GM12878 (cell line): ENCODE measurements at regions not wholly inside any gene's neighbourhood (a gene's known extent, or its start where the extent isn't known, plus 50 kb on each side); places are given as distances from the start of the nearest gene placed in this dataset.

ENCODE experiments used
- ATAC-seq: fragments of 200-7000 bp; cut with Tn5 transposase; 3 replicates; pipeline ENCODE4 v1.9.1; 2020; ENCODE audit warnings: mild to moderate bottlenecking, moderate library complexity
- BruUV-seq: library from RNA; stranded (reverse); fragments of 400-500 nt; replicated peaks from 2 replicates; lab custom pipeline; 2021; lab: Mats Ljungman, UMichigan
- CTCF ChIA-PET: fragments of 300-600 bp; sonication (Branson Sonifier 250); formaldehyde crosslinking; extraction: SDS; loops from one replicate; lab custom pipeline; 2021; ENCODE audit warnings: inconsistent platforms; lab: Yijun Ruan, JAX
- POLR2A ChIA-PET: fragments of 350-600 bp; formaldehyde crosslinking; extraction: SDS; loops from one replicate; lab custom pipeline; 2021; ENCODE audit warnings: inconsistent platforms; lab: Charles Lee
- RAD21 ChIA-PET: fragments of 300-600 bp; sonication (Branson Sonifier 250); formaldehyde crosslinking; loops from one replicate; lab custom pipeline; 2023; ENCODE audit warnings: antibody characterized with exemption; ENCODE audit not compliant: unreplicated experiment; lab: Charles Lee
- SMC1A ChIA-PET: fragments of 300-600 bp; sonication (Branson Sonifier 250); formaldehyde crosslinking; loops from one replicate; lab custom pipeline; 2023; ENCODE audit not compliant: unreplicated experiment, uncharacterized antibody; lab: Charles Lee
- DNase-seq: peaks from one replicate; pipeline ENCODE4 v3.0.0-alpha.2; 2011; ENCODE audit warnings: low read depth, low spot score
- FAIRE-seq: peaks from 3 replicates; lab custom pipeline; 2011; peaks lifted over from hg19 to GRCh38; lab: Jason Lieb, UNC
- H2AFZ ChIP-seq: 2 replicates; pipeline ENCODE4 v1.6.0; 2011; ENCODE audit warnings: low read depth, low read length, control low read depth; ENCODE audit not compliant: control insufficient read depth
- H3K27ac ChIP-seq: 2 replicates; pipeline ENCODE4 v1.5.1; 2011; ENCODE audit warnings: control low read depth; ENCODE audit not compliant: control insufficient read depth, insufficient read depth
- H3K27me3 ChIP-seq, 2 experiments: replicated peaks in 1 of 2; 2 replicates each; pipeline versions ENCODE4 v1.6.0 to v1.6.1; 2011; ENCODE audit warnings: low read length in 1 of 2; ENCODE audit not compliant: control insufficient read depth in 2 of 2, insufficient read depth in 2 of 2
- H3K36me3 ChIP-seq, 2 experiments: 2 replicates each; pipeline ENCODE4 v1.5.1; 2011; ENCODE audit warnings: low read length in 1 of 2; ENCODE audit not compliant: control insufficient read depth in 2 of 2, insufficient read depth in 2 of 2
- H3K4me1 ChIP-seq: 2 replicates; pipeline ENCODE4 v1.6.1; 2011; ENCODE audit warnings: mild to moderate bottlenecking, low read length, moderate library complexity, mixed read lengths; ENCODE audit not compliant: control insufficient read depth, insufficient read depth
- H3K4me2 ChIP-seq: 2 replicates; pipeline ENCODE4 v1.6.0; 2011; ENCODE audit warnings: control low read depth; ENCODE audit not compliant: control insufficient read depth, insufficient read depth
- H3K4me3 ChIP-seq: fragments of 200-600 bp; sonication (generic); 2 replicates; pipeline ENCODE4 v1.5.1; 2016
- H3K79me2 ChIP-seq: 2 replicates; pipeline ENCODE4 v1.6.0; 2011; ENCODE audit warnings: low read length; ENCODE audit not compliant: control insufficient read depth, insufficient read depth
- H3K9ac ChIP-seq: 2 replicates; pipeline ENCODE4 v1.8.0; 2011; ENCODE audit warnings: low read length, control low read depth, mixed read lengths; ENCODE audit not compliant: control insufficient read depth, insufficient read depth
- H3K9me3 ChIP-seq: replicated peaks from 3 replicates; pipeline ENCODE4 v1.5.1; 2011; ENCODE audit warnings: mild to moderate bottlenecking, low read length; ENCODE audit not compliant: control insufficient read depth, insufficient read depth
- H4K20me1 ChIP-seq: 2 replicates; pipeline ENCODE4 v1.6.0; 2011; ENCODE audit not compliant: control insufficient read depth, insufficient read depth
- BHLHE40 ChIP-seq, 2 experiments: fragments of 450-650 bp in 1 of 2; IDR thresholded peaks; 2 replicates each; pipeline ENCODE4 v1.6.1; 2011 to 2017; ENCODE audit warnings: low read depth in 2 of 2, borderline replicate concordance in 1 of 2, improper control_type of control experiment in 1 of 2, low read length in 1 of 2, mild to moderate bottlenecking in 1 of 2
- BMI1 ChIP-seq: fragments of 450-650 bp; IDR thresholded peaks from 2 replicates; pipeline ENCODE4 v1.6.1; 2016; ENCODE audit warnings: mild to moderate bottlenecking, moderate library complexity, borderline replicate concordance
- CHD2 ChIP-seq: IDR thresholded peaks from 2 replicates; pipeline ENCODE4 v1.6.1; 2011; ENCODE audit warnings: low read depth, low read length, improper control_type of control experiment, borderline replicate concordance
- DPF2 ChIP-seq: fragments of 450-650 bp; IDR thresholded peaks from 2 replicates; pipeline ENCODE4 v1.6.1; 2017; ENCODE audit warnings: mild to moderate bottlenecking
- E2F4 ChIP-seq: IDR thresholded peaks from 2 replicates; pipeline ENCODE4 v1.6.1; 2012; ENCODE audit warnings: low read depth, low read length, improper control_type of control experiment
- GABPA ChIP-seq: IDR thresholded peaks from 2 replicates; pipeline ENCODE4 v1.6.1; 2014; ENCODE audit warnings: antibody characterized with exemption, low read depth, mild to moderate bottlenecking, inconsistent platforms
- IRF5 ChIP-seq: fragments of 450-650 bp; IDR thresholded peaks from 2 replicates; pipeline ENCODE4 v1.6.1; 2017; ENCODE audit warnings: borderline replicate concordance
- KAT2A ChIP-seq: conservative IDR thresholded peaks from 2 replicates; pipeline ENCODE4 v1.6.1; 2011; ENCODE audit warnings: low read depth, low read length; ENCODE audit not compliant: control insufficient read depth
- MAX ChIP-seq: IDR thresholded peaks from 2 replicates; pipeline ENCODE4 v1.6.1; 2012; ENCODE audit warnings: low read depth, low read length, improper control_type of control experiment
- PBX3 ChIP-seq: IDR thresholded peaks from 2 replicates; pipeline ENCODE4 v1.6.1; 2011; ENCODE audit warnings: mild to moderate bottlenecking, low read depth, low read length, moderate library complexity; ENCODE audit not compliant: insufficient replicate concordance
- POU2F2 ChIP-seq: IDR thresholded peaks from 3 replicates; pipeline ENCODE4 v1.6.1; 2011; ENCODE audit warnings: low read depth, mild to moderate bottlenecking, low read length, borderline replicate concordance
- SP1 ChIP-seq: IDR thresholded peaks from one replicate; pipeline ENCODE4 v1.6.1; 2011; ENCODE audit warnings: low read depth, low read length
- TCF12 ChIP-seq: IDR thresholded peaks from 2 replicates; pipeline ENCODE4 v1.6.1; 2011; ENCODE audit warnings: low read depth, mild to moderate bottlenecking, low read length
- TCF7 ChIP-seq: IDR thresholded peaks from 2 replicates; pipeline ENCODE4 v1.6.1; 2014; ENCODE audit warnings: antibody characterized with exemption, borderline replicate concordance
- ZNF207 ChIP-seq: fragments of 450-650 bp; IDR thresholded peaks from 2 replicates; pipeline ENCODE4 v1.6.1; 2014; ENCODE audit warnings: antibody characterized with exemption, mild to moderate bottlenecking, borderline replicate concordance
- ZSCAN29 ChIP-seq: fragments of 450-650 bp; IDR thresholded peaks from 2 replicates; pipeline ENCODE4 v1.6.1; 2017; ENCODE audit warnings: mild to moderate bottlenecking, moderate library complexity
- WGBS: methylation state at CpG from one replicate; pipeline ENCODE4 v1.1.6; 2016; ENCODE audit warnings: low lambda C conversion rate; ENCODE audit not compliant: insufficient replicate concordance, insufficient coverage; ENCODE audit errors: missing lambda C conversion rate; 5-methylcytosine and 5-hydroxymethylcytosine counted together
- in situ Hi-C: fragments of 300-500 bp; cut with MboI; formaldehyde crosslinking; loops from 9 replicates; pipeline ENCODE4 v1.14.3; 2018; ENCODE audit warnings: mixed read lengths
- intact Hi-C: fragments of 100-400 bp; cut with micrococcal nuclease; formaldehyde crosslinking; loops from one replicate; pipeline ENCODE4 v1.14.2; 2022; ENCODE audit not compliant: unreplicated experiment

GRCh38 chr3:167887096-167887495, 151.6 kb downstream of the SERPINI1 start:
- SMC1A ChIA-PET: no interaction called here
- RAD21 ChIA-PET: no interaction called here
- Histone ChIP-seq H3K9me3 (no peaks in the 10 kb centered on the region), H4K20me1 (no peaks in the 10 kb centered on the region), H3K27ac (no peak overlapping the region), H3K9ac (no peak overlapping the region), H3K4me2 (no peak overlapping the region), H3K4me3 (no peak overlapping the region), H3K36me3 (no peaks in the 10 kb centered on the region), H3K27me3 (peaks cover 0 to 3% of the 10 kb centered on the region in 2 experiments; a peak in 1 of 4 replicates), H3K79me2 (no peaks in the 10 kb centered on the region), H2AFZ (no peak overlapping the region), H3K4me1 (no peaks in the 10 kb centered on the region)
- no peak for TF ChIP-seq DPF2
- no peak for TF ChIP-seq GABPA
- no peak for TF ChIP-seq POU2F2
- TF ChIP-seq TCF12: no peak
- TF ChIP-seq ZSCAN29: no peak
- no peak for TF ChIP-seq CHD2
- TF ChIP-seq E2F4: no peak
- TF ChIP-seq BHLHE40 (IDR thresholded peaks at IDR 0.05; ENCODE audit: borderline replicate concordance in 1 of 2, low read depth in 2 of 2, low read length in 1 of 2): no peak
- no peak for DNase-seq
- intact Hi-C loops (loop anchor here (10.0 kb wide), 1 partner anchor 282 kb away; no protein-coding TSS in a partner anchor), in situ Hi-C loops (no loop called here)
- no TSS peak for BruUV-seq
- FAIRE-seq: no peak
- CTCF ChIA-PET: no interaction called here
- POLR2A ChIA-PET: no interaction called here
- ATAC-seq: no peak
- 6% methylated on average over 1 of the region's 1 CpG for WGBS

GRCh38 chr3:167886690-167887089, 151.2 kb downstream of the SERPINI1 start:
- DNase-seq (no peak), ATAC-seq (no peak), FAIRE-seq (no peak)
- ChIA-PET SMC1A (no interaction called here), RAD21 (no interaction called here), CTCF (no interaction called here), POLR2A (no interaction called here)
- H3K4me3 ChIP-seq: no peak overlapping the region
- no peaks in the 10 kb centered on the region for H3K36me3 ChIP-seq
- intact Hi-C loops (loop anchor here (10.0 kb wide), 1 partner anchor 282 kb away; no protein-coding TSS in a partner anchor), in situ Hi-C loops (no loop called here)
- peaks cover 0 to 3% of the 10 kb centered on the region in 2 experiments; a peak in 1 of 4 replicates for H3K27me3 ChIP-seq
- no peak overlapping the region for H3K27ac ChIP-seq
- WGBS: 21% methylated on average over 2 of the region's 2 CpGs
- no peaks in the 10 kb centered on the region for H4K20me1 ChIP-seq
- no TSS peak for BruUV-seq
- no peak overlapping the region for H2AFZ ChIP-seq
- no peaks in the 10 kb centered on the region for H3K79me2 ChIP-seq
- H3K9ac ChIP-seq: no peak overlapping the region
- H3K4me2 ChIP-seq: no peak overlapping the region
- H3K4me1 ChIP-seq: no peaks in the 10 kb centered on the region
- H3K9me3 ChIP-seq: no peaks in the 10 kb centered on the region
- no peak for TF ChIP-seq ZNF207
- no peak for TF ChIP-seq BMI1
- no peak for TF ChIP-seq KAT2A
- TF ChIP-seq MAX: no peak
- no peak for TF ChIP-seq SP1
- no peak for TF ChIP-seq TCF7
- TF ChIP-seq PBX3: no peak
- TF ChIP-seq IRF5: no peak
